RWPE2 (cell line): ENCODE measurements at regions not wholly inside any gene's neighbourhood (a gene's known extent, or its start where the extent isn't known, plus 50 kb on each side); places are given as distances from the start of the nearest gene placed in this dataset.

ENCODE experiments used
- ATAC-seq: fragments of 200-7000 bp; cut with Tn5 transposase; 3 replicates; pipeline ENCODE4 v1.9.1; 2021; ENCODE audit warnings: low read depth
- DNase-seq: peaks from one replicate; pipeline ENCODE4 v3.0.0-alpha.2; 2020; ENCODE audit warnings: low spot score
- H3K27ac ChIP-seq: fragments of 450-650 bp; 2 replicates; pipeline ENCODE4 v1.5.1; 2017; ENCODE audit warnings: mild to moderate bottlenecking; ENCODE audit not compliant: poor library complexity, severe bottlenecking
- H3K27me3 ChIP-seq: fragments of 250-450 bp; sonication (Bioruptor Pico); 2 replicates; pipeline ENCODE4 v1.5.1; 2021; ENCODE audit warnings: mild to moderate bottlenecking, moderate library complexity; ENCODE audit not compliant: insufficient read depth, poor library complexity, severe bottlenecking
- H3K36me3 ChIP-seq: fragments of 250-450 bp; sonication (Bioruptor Pico); 2 replicates; pipeline ENCODE4 v1.5.1; 2020; ENCODE audit warnings: low read depth, mild to moderate bottlenecking, moderate library complexity
- H3K4me1 ChIP-seq: fragments of 250-450 bp; sonication (Bioruptor Pico); 2 replicates; pipeline ENCODE4 v1.5.1; 2021; ENCODE audit warnings: mild to moderate bottlenecking, moderate library complexity; ENCODE audit not compliant: insufficient read depth, poor library complexity, severe bottlenecking
- H3K4me3 ChIP-seq: fragments of 250-450 bp; sonication (Bioruptor Pico); 2 replicates; pipeline ENCODE4 v1.5.1; 2021; ENCODE audit warnings: mild to moderate bottlenecking, moderate library complexity; ENCODE audit not compliant: severe bottlenecking
- H3K9me3 ChIP-seq: fragments of 250-450 bp; sonication (Bioruptor Pico); 2 replicates; pipeline ENCODE4 v1.5.1; 2021; ENCODE audit warnings: mild to moderate bottlenecking, moderate library complexity; ENCODE audit not compliant: severe bottlenecking
- CTCF ChIP-seq: fragments of 450-650 bp; IDR thresholded peaks from one replicate; pipeline ENCODE4 v1.5.1; 2017; ENCODE audit warnings: mild to moderate bottlenecking, moderate library complexity; ENCODE audit not compliant: poor library complexity, severe bottlenecking

- H3K27ac ChIP-seq, result no peak overlapping the region
- TF ChIP-seq CTCF, result no peak
- ATAC-seq (no peak), DNase-seq (no peak)
- no peaks in the 10 kb centered on the region for H3K27me3 ChIP-seq
- no peaks in the 10 kb centered on the region for H3K36me3 ChIP-seq
- H3K9me3 ChIP-seq, result no peaks in the 10 kb centered on the region
- H3K4me1 ChIP-seq, result no peaks in the 10 kb centered on the region
- H3K4me3 ChIP-seq, result no peak overlapping the region
These were observed 324.6 kb upstream of the IL12A start for GRCh38 chr3:159664006-159664405.

- Histone ChIP-seq H3K27me3 (no peaks in the 10 kb centered on the region), H3K9me3 (no peaks in the 10 kb centered on the region), H3K4me1 (no peaks in the 10 kb centered on the region), H3K36me3 (no peaks in the 10 kb centered on the region), H3K27ac (no peak overlapping the region), H3K4me3 (no peak overlapping the region)
- DNase-seq (no peak), ATAC-seq (no peak)
- no peak for TF ChIP-seq CTCF
These were observed 324.0 kb upstream of the IL12A start for GRCh38 chr3:159664653-159665052.

- no peak for DNase-seq
- H3K27me3 ChIP-seq, result no peaks in the 10 kb centered on the region
- H3K9me3 ChIP-seq, result no peaks in the 10 kb centered on the region
- H3K27ac ChIP-seq, result no peak overlapping the region
- no peaks in the 10 kb centered on the region for H3K36me3 ChIP-seq
- TF ChIP-seq CTCF, result no peak
- H3K4me1 ChIP-seq, result no peaks in the 10 kb centered on the region
- ATAC-seq, result no peak
- no peak overlapping the region for H3K4me3 ChIP-seq
These were observed 321.4 kb upstream of the IL12A start for GRCh38 chr3:159667261-159667660.

- Histone ChIP-seq H3K36me3 (no peaks in the 10 kb centered on the region), H3K4me1 (no peaks in the 10 kb centered on the region), H3K27ac (no peak overlapping the region), H3K27me3 (no peaks in the 10 kb centered on the region), H3K4me3 (no peak overlapping the region), H3K9me3 (no peaks in the 10 kb centered on the region)
- no peak for DNase-seq
- ATAC-seq, result no peak
- no peak for TF ChIP-seq CTCF
These were observed 320.2 kb upstream of the IL12A start for GRCh38 chr3:159668461-159668860.

- no peak for TF ChIP-seq CTCF
- no peak for ATAC-seq
- H3K36me3 ChIP-seq, result no peaks in the 10 kb centered on the region
- H3K27me3 ChIP-seq, result no peaks in the 10 kb centered on the region
- H3K4me1 ChIP-seq, result no peaks in the 10 kb centered on the region
- no peak overlapping the region for H3K27ac ChIP-seq
- no peaks in the 10 kb centered on the region for H3K9me3 ChIP-seq
- H3K4me3 ChIP-seq, result no peak overlapping the region
- no peak for DNase-seq
These were observed 319.6 kb upstream of the IL12A start for GRCh38 chr3:159668990-159669476.
